ENCODE measurements at regions not wholly inside any gene's neighbourhood (a gene's known extent, or its start where the extent isn't known, plus 50 kb on each side); places are given as distances from the start of the nearest gene placed in this dataset.
"Not testable (repeated sequence)": the region's sequence is repeated elsewhere in the genome, so short reads cannot be mapped to it uniquely, and the experiment has no call there.

DNA sequence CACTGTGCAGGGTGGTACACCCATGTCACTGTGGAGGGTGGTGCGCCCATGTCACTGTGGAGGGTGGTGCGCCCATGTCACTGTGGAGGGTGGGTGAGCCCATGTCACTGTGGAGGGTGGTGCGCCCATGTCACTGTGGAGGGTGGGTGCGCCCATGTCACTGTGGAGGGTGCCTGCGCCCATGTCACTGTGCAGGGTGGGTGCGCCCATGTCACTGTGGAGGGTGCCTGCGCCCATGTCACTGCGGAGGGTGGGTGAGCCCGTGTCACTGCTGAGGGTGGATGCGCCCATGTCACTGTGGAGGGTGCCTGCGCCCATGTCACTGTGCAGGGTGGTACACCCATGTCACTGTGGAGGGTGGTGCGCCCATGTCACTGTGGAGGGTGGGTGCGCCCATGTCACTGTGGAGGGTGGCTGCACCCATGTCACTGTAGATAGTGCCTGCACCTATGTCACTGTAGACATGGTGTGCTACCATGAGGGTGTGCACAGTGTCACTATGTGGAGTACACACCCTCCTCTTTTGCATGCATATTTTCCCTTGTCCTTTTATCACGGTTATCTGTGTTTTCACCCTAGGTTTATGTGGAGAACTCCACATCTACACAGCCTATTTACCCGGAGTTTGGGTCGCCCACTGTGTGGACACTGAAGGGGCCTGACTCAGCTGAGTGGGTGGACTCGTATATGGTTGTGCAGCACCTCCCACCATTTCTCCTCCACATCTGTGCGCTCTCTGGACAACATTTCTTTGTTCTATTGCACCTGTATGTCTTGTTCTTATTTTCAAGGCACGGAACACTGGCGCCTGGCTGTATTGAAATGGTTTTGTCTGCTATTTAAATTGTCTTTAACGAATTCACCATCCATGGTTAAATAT, 222.4 kb downstream of the ERMARD start:
- not testable (repeated sequence) for DNase-seq

DNA sequence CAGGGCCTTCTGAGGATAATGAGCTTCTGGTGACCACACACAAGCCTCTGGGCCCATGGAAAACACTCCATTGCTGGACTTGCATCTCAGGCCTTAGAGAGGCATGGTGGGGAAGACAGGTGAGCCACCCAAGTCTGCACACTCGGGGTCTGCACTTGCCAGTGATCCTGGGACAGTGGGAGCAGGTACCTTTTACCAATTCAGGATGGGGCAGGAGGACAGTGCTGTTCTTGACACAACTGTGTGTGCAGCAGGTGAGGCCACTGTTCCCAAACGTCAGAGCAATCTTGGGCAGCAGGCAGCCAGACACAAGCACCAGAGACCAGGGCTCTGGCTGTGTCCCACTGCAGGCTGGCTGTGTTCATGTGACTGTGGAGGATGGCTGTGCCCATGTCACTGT, 221.3 kb downstream of the ERMARD start:
- DNase-seq, result no peak

DNA sequence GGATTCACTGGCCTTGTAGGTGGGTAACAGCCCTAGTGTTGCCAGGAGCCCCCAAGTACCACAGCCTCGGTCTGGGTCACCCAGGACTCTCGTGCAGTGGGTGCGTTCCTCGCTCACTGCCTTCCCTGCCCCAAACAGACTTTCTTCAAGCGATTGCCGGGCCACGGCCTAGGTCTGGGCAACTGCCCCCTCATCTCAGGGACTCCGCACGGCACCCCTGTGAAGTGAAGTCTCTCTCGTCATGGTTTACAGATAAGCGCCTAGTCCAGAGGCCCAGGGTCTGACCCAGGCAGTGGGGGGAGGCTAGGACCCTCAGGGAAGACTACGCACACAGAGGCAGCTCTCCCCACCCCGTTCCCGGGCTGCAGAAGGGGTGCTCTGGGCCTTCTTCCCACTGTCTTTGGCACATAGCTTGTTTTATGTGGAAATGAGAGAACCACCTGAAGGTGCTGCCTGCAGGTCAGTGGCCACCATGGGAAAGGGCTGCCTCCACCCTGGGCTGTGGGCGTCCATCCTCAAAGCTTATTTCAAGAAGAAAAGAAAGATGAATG, 220.8 kb downstream of the ERMARD start:
- no peak for DNase-seq

DNA sequence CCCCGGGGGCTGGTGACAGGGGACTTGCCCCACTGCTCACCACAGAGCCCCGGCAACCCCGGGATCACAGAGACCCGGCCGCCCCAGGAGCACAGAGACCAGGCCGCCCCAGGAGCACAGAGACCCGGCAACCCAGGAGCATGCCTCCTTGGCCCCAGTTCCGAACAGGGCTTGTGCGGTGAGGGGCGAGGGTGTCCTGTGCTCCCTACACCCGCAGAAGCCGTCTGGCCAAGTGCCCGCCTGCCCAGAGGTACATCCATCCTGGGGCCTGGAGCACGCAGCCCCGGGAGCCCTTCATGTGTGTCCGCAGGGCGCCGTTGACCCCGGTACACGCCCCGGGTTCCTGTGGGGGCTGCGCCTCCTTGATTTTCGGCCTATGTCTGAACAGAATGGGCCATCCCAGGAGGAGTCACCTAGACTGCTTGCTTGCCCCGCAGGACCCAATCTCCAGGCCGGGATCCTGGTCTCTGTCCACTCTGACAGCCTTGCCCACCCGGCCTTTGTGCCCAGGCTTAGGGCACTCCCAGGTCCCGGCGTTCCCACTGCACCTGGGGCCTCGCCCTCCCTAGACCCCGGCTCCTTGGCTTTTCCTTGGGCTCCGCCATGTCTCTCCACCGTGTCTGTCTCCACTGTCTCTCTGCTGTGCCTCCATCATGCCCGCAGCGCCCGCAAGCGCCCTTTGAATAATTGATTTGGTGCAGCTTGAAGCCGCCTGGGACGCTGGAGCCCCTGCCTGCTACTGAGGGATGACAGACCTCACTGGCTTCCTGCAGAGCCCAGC, 219.8 kb downstream of the ERMARD start:
- DNase-seq, result no peak

DNA sequence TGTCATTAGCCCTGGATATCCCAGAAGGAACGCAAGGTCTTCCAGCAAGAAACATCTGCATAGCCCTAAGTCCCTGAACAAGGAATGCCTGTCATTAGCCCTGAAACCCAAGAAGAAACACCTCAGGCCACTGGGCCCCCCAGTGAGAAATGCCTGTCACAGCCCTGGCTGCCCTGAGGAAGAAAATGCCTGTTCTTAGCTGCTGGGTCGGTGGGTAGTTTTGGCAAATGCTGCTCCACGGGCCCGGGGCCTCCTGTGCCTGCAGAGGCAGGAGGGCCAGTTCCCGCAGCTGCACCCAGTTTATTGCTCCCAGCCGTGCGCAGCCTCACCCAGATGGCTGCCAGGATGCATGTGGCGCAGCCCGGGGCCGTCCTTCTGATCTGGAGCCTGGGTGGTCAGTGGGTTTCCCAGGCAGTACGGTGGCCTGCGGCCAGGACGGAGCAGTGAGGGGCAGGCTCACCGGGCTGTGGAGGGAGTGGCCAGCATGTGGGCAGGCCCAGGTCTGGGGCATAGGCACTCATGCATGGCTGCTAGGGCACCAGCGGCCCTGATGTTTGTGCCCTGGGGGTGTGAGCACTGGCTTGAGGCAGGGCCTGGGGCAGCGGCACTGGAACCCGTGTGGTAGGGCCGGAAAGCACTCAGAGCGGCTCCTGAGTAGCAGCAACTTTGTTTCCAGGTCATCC, 219.0 kb downstream of the ERMARD start:
- no peak for DNase-seq

DNA sequence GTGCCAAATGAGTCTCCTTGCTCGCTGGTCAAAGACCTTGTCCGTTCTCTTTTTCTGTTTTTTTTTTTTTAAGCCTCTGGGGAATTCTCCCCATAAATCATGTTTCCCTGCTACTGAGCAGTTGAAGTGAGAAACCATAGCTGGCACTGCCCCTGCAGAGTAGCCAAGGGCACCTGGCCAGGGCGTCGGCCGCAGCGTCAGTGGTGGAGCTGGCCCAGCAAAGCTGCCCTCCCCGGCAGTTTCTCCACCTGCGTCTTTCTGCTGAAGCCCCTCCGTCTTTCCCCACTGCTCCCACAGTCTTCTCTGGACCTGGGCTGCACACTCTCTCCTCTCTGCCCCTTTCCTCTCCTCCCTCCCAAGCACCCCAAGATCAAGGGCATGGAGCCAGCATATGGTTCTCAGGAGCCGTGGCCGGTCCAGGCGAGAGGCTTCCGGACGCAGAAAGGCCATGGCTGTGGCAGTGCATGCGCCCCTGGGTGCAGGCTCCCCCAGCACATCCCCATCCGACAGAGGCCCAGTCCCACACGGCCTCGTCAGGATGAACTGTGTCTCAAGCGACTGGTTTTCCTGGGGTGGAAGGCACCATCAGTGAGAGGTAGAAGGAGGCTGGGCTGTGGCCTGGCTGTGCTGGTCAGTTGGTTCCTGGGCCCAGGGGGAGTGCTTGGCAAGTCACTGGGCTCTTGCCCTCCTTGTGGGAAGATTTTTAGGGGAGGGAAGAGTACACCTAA, 218.1 kb downstream of the ERMARD start:
- DNase-seq, result no peak

DNA sequence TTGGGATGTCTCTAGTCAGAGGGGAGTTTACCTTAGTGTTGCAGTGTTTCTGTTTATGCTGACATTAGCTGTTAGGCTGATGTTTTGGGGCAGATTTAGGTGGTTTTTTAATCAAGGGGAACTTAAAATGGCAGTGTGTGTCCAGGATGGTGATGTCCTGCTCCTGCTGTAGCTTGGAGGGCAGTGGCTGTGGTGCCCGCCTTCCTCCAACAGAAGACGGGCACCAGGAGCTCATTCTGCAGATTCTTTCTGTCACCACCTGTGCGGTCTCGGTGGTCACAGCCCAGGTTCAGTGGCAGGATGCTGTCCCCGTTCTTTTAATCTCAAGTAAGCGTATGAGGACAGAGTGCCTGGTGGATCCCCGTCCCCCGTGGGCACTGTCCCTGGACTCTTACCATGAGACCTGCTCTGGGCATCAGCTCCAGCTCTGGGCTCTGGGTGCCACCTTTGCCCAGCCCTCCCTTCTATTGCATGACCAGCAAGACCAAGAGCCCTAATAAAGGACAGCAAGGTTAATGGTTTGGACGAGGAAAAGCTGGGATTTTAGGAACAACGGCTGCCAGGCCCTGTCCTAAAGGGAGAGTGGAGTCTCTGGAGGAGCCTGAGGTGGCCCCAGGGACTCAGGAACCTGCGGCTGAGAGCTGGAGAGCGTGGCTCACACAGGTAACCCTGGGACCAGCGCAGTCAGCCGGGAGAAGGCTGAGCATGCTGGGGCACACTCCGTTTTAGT, 217.3 kb downstream of the ERMARD start:
- DNase-seq, result no peak

DNA sequence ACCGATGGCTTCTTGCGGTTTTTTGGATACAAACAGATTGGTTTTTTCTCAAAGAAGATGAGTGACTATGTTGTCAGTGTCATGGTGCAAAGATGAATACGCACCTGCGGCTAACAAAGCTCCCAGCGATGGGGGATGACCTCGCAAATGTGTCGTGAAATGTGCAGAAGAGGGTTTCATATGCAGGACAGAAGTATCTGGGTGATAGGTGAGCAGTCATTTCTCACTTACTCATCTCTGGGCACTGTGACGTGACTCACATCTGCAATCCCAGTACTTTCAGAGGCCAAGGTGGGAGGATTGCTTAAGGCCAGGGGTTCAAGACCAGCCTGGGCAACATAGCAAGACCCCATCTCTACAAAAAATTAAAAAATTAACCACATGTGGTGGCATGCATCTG, 216.3 kb downstream of the ERMARD start:
- no peak for DNase-seq

DNA sequence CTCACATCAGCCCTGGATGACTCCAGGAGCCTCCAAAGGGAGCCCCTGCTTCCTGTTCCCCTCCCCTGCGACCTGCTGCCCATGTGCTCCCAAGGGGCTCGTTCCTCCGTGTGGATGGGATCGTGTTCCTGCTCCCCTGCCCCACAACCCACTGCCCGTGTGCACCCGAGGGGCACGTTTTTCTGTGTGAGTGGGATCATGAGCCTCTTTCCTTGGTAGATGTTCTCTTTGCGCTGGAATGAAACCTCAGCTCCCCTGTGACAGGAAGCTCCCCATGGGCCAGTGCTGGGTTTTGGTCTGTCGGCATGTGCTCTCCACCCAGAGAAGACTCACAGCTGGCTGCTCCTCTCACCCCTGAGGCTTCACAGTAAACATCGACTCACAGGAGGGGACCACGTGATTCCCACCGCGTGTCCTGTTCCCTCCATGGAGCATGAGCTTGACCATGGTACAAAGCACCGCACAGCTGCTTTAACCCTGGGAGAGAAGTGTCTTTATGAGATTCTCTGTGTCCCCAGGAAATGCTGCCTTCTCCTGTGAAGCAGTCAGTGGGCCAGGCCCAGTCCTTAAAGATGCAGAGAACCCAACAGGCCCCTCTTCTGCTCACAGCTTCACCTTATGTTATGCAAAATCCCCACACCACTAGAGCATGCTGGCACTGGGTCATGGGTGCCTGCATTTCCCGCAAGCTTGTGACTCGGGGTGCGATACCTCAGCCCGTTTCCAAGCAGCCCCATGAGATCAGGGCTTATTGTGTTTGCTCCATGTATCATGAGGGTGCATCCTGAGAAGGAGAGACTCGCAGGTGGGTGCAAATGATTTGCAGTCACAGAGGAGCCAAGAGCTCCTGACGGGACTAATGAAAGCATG, 215.1 kb downstream of the ERMARD start:
- no peak for DNase-seq

DNA sequence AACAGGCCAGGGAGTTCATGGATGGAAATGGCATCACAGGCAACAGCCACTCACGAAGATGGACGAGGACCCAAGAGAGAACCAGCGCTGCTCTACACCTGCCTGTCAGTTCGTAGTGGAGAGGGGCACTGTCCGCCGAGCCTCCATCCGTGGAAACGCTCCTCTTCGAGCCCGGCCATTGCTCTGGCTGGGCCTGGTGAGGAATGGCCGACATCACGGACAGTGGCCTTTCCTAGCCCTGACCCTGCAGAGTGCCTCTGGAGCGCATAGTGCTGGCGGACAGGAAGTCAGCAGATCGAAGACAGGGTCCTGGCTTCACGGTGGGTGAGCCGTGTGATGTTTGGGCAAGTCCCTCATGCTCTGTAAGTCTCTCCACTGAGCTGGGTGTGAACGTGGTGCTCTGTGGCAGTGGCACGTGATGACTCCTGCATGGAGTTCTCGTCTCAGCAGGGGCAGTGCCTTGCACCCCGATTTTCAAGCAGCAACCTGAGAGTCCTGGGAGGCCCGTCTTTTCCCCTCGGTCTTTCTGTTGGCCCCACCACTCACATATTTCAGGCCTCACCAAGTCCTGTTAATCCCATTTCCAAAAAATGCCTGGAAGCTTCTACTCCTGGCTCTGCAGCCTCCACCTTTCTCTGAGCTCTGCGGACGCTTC, 214.4 kb downstream of the ERMARD start:
- no peak for DNase-seq

DNA sequence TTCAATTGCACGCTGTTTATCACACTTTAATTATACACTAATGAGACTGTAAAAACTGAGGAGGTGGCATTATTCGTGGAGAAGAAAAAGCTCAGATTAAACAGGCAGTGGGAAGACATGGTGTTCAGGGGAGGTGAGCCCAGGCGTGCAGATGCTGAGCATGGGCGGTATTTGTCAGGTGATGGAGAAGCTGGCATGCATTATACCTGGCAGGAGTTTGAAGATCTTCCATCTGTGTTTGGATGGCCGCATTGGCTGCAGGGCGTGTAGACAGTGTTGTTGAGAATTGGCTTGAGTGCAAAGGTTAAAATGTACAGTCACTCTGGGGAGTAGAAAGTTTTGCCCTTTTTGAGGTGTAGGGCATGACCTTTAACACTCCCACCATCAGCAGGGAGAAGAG, 213.8 kb downstream of the ERMARD start:
- DNase-seq, result no peak

DNA sequence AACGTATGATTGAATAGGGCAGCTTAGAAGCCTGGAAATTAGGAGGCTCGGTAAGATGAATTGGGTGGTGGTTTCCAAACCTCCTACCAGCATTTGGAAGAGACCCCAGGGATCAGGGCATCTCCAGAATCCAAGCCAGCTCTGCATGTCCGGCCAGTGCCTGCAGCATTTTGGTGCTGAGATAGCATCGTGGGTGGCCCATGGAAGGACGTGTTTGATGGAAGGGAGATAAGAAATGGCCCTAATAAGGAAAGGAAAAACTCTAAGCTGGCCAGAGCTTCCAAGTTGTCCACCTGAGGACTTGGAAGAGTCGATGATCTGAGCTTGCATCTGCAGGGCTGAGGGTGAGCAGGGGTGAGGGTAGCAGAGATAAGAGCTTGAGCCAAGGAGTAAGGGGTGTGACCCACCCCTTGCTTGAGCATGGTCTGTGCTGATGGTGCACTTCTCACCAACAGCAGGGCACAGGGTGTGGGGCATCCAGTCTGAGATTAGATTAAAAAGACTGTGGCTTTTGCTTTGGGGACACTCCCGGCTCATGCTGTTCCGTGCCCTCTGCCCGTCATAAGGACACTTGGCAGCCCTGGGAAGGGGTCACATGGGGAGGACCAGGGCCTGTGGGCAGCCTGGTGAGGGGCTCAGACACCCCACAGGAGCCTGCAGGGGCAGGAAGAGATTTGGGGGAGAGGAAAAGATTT, 213.2 kb downstream of the ERMARD start:
- no peak for DNase-seq

DNA sequence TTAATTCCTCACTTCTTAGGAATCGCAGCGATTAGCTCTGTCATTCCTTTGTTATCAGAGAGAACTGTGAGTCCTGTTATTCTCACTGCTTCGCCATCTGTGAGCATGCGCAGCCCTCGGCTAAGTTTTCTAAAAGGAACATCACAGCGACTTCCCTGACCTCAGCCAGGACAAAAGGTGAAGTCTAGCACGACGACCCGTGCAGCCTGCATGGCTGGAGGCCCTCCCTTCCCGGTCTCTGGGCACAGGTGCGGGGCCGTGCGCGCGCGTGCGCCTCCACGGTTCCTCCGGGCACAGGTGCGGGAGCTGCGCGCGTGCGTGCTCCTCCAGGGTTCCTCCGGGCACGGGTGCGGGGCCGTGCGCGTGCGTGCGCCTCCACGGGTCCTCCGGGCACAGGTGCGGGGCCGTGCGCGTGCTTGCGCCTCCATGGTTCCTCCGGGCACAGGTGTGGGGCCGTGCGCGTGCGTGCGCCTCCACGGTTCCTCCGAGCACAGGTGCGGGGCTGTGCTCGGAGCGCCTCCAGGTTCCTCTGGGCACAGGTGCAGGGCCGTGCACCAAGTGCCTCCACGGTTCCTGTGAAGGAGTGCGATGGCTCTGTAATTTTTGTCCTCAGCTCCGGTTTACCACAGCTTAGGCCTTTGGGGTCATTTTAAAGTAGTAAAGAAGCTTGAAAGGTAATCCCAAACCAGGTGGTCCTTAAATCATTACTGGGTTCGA, 212.3 kb downstream of the ERMARD start:
- DNase-seq, result no peak

DNA sequence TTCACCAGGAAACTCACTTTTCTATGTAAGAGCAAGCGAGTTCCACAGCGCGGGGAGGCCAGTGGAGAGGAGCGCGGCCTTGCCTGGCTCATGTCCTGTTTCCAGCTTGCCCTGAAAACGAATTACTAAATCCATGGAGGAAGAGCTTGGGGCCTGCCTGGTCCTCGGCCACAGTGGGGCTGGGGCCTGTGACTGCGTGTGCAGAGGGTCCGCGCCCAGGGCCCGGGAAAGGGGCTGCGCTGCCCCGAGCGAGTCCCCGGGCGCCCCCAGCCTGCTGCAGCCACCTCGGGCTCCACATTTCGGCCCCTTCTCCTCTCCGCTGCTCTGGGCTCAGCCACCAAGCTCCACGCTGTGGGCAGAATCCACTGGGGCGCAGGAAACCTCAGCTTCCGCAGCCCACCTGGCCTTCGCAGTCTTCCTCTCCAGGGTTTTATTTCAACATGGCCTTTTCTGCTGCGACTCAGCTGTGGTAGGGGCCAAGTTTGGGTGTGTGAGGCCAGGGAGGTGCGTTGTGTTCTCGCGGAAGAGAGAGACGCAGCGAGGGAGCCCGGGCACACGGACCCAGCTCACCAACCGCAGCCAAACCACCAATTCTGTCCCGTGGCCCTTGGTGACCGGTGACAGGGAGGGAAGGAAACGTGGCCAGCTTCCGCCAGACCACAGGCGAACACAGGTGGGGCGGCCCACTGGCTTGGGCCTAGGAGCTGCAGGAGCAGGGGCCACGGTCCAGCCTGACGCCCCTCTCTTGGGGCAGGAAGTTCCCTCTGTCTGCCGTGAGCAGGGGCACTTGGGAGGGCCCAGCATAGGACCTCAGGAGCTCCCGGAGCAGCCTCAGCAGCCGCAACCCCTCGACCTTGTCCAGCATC, 211.4 kb downstream of the ERMARD start:
- DNase-seq, result no peak

DNA sequence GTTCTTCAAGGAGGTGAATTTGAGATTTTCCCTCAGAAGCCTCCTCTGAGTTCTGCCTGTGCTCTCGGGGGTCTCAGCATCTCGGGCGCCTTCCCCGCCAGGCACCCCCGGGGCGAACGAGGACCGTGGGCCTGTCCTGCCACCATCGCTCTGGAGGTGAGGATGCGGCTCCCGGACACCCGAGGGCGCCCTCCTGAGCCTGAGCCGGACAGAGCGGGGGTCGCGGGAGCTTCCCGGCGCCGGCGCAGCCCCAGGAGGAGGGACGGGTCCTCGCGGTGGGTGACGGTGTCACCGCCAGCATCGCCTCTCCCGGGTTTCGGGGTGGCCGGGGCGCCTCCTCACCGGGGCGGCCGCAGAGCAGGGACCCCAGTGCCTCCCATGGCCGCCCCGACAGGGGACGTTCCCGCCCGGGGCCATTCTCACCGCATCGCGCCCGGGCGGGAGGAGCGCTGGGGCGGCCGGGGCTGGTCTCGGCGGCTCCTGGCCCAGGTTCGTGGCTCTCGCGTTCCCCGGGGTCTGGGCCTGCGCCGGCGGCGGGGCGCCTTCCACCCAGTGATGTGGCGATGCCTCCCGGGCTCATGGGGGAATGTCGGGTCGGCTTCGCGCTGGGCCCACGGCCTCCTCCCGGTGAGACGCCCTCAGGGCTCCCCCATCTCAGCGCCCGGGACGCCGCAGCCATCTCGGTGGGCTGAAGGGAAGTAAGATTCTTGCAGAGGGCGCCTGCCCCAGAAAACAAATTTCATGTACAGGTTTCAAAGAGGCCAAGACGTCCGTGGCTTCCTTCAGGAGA, 210.5 kb downstream of the ERMARD start:
- DNase-seq, result no peak

DNA sequence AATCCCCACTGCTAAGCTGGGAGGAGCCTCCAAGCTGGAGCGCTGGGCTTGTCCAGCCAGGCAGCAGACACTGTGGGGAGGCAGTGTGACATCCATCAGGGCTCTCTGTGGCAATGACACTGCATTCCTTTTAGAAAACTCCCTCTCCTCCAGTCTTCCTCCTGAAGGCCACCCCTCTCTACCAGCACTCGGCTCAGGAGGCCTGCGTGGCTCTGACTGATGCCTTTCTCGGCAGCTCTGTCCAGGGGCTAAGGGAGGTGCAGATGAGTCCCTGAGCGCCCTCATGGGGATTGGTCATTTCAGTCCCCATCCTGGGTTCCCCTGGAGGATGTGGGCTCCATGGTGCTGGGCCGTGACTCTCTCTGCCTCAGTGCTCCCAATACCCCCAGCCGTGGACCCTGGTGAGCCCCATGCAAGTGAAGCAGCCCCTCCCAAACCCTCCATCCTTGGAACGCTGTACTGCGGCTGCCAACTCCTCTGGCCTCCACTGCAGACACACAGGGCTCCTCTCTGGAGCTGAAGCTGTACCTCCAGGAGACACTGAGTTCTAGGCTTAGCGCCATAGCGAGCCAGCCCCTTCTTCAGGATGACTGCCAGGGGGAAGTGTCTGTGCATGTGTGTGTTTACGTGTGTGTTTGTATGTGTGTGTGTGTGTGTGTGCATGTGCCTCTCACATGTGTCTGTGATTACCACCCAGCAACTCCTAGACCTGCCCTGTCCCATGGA, 209.6 kb downstream of the ERMARD start:
- DNase-seq, result no peak

Data from NCI-H2081 (cell line).